ENCODE measurements at regions not wholly inside any gene's neighbourhood (a gene's known extent, or its start where the extent isn't known, plus 50 kb on each side); places are given as distances from the start of the nearest gene placed in this dataset.

DNA sequence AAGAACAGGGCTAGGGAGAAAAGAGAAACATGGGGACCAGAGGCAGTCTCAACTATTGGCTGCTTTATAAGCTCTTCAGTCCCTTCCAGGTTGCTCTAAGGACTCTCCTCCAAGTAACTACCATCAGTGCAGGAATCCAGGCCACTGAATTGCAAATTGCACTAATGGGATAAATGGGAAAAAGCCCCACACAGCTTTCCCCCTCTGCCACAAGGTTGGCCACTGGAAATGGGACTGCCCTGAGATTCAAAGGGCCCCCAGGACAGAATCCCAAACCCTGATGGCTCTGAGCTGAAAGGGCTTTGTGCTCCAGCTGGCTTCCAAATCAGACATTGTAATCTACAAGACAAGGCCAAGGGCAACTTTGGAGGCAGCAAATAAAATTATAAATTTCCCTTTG lies 633.2 kb downstream of the ACTR3B start:
- no peaks in the 10 kb centered on the region for H3K27me3 ChIP-seq (replicated peaks; ENCODE audit: insufficient read depth)
- no peak overlapping the region for H3K4me3 ChIP-seq
- no peaks in the 10 kb centered on the region for H3K9me3 ChIP-seq
- no peak overlapping the region for H3K27ac ChIP-seq
- intact Hi-C loops (cut with DNase I): no loop called here
- no peaks in the 10 kb centered on the region for H3K36me3 ChIP-seq
- no peak for DNase-seq (ENCODE audit: low spot score)
- H3K4me1 ChIP-seq (replicated peaks): no peaks in the 10 kb centered on the region
- TF ChIP-seq POLR2A (IDR thresholded peaks at IDR 0.05) (no peak), POLR2AphosphoS5 (IDR thresholded peaks at IDR 0.05) (no peak)
- TF ChIP-seq, protein P1, sequence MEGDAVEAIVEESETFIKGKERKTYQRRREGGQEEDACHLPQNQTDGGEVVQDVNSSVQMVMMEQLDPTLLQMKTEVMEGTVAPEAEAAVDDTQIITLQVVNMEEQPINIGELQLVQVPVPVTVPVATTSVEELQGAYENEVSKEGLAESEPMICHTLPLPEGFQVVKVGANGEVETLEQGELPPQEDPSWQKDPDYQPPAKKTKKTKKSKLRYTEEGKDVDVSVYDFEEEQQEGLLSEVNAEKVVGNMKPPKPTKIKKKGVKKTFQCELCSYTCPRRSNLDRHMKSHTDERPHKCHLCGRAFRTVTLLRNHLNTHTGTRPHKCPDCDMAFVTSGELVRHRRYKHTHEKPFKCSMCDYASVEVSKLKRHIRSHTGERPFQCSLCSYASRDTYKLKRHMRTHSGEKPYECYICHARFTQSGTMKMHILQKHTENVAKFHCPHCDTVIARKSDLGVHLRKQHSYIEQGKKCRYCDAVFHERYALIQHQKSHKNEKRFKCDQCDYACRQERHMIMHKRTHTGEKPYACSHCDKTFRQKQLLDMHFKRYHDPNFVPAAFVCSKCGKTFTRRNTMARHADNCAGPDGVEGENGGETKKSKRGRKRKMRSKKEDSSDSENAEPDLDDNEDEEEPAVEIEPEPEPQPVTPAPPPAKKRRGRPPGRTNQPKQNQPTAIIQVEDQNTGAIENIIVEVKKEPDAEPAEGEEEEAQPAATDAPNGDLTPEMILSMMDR (IDR thresholded peaks at IDR 0.05): no peak

DNA sequence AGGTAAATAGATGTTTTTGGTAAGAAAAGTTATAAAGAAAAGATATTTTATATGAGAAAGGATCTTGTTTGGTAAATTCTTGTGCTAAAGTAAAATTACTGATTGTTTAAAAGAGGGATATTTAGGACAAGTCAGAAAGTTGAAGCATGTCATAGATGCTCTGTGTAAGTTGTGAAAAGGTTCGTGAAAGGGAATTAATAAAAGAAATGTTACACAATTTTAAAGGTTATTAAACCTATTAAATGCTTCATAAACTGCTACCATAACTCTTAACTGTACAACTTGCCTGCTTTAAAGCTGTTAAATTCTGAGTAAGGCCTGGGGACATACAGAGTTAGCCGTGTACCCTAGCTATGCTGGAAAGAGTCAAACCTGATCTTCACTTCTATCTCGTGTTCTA lies 634.1 kb downstream of the ACTR3B start:
- TF ChIP-seq, protein P1 (IDR thresholded peaks at IDR 0.05): no peak
- TF ChIP-seq POLR2AphosphoS5 (IDR thresholded peaks at IDR 0.05) (no peak), POLR2A (IDR thresholded peaks at IDR 0.05) (no peak)
- H3K4me3 ChIP-seq: no peak overlapping the region
- WGBS: 86% methylated on average over 3 of the region's 3 CpGs
- H3K4me1 ChIP-seq (replicated peaks): no peaks in the 10 kb centered on the region
- H3K36me3 ChIP-seq: no peaks in the 10 kb centered on the region
- H3K27ac ChIP-seq: no peak overlapping the region
- no peaks in the 10 kb centered on the region for H3K9me3 ChIP-seq
- no peak for DNase-seq (ENCODE audit: low spot score)
- H3K27me3 ChIP-seq (replicated peaks; ENCODE audit: insufficient read depth): no peaks in the 10 kb centered on the region
- intact Hi-C loops (cut with DNase I): no loop called here

DNA sequence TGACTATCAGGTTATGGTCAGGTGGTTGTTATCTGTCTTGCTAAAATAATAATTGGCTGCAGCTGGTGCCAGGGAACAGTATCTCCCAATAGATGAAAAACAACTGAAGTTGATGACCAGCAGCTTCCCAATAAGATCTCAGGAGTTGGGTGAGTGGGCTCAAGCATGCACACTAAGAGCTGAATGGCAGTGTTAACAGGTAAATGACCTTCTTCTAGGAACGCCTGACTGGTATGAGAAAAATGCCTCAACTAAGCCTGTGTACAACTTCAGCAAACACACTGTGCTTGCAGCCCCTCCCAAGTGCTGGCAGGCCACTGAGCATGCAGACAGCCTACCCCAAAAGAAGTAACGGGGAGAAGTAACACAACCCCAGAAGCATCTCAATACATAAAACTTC lies 636.9 kb downstream of the ACTR3B start:
- Histone ChIP-seq H3K27ac (no peak overlapping the region), H3K4me3 (no peak overlapping the region), H3K27me3 (replicated peaks; ENCODE audit: insufficient read depth) (no peaks in the 10 kb centered on the region), H3K9me3 (no peaks in the 10 kb centered on the region), H3K36me3 (no peaks in the 10 kb centered on the region), H3K4me1 (replicated peaks) (no peaks in the 10 kb centered on the region)
- 91% methylated on average over 2 of the region's 2 CpGs for WGBS
- intact Hi-C loops (cut with DNase I): no loop called here
- TF ChIP-seq POLR2AphosphoS5 (IDR thresholded peaks at IDR 0.05) (no peak), POLR2A (IDR thresholded peaks at IDR 0.05) (no peak)
- TF ChIP-seq, protein P1 (IDR thresholded peaks at IDR 0.05): no peak
- DNase-seq (ENCODE audit: low spot score): no peak

DNA sequence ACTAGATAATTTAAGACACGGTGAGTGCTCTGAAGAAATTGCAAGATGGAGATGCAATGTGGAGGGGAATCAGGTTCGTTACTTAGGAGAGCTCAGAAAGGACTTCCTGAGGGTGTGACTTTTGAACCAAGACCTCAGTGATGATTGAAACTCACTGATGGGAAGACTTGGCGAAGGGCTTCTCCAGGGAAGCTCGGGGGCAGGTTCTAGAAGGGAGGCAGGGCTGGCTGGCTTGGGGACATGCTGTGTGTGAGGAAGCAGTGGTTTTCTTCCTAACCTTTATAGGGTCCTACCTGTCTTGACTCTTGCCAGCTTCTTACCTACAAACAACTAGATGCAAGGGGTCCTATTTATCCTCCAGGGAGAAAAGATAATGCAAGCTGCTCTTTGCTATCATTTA lies 637.9 kb downstream of the ACTR3B start:
- H3K9me3 ChIP-seq: no peaks in the 10 kb centered on the region
- intact Hi-C loops (cut with DNase I): no loop called here
- H3K27ac ChIP-seq: no peak overlapping the region
- H3K36me3 ChIP-seq: no peaks in the 10 kb centered on the region
- no peaks in the 10 kb centered on the region for H3K27me3 ChIP-seq (replicated peaks; ENCODE audit: insufficient read depth)
- no peak overlapping the region for H3K4me3 ChIP-seq
- DNase-seq (ENCODE audit: low spot score): no peak
- H3K4me1 ChIP-seq (replicated peaks): no peaks in the 10 kb centered on the region
- 78% methylated on average over 4 of the region's 4 CpGs for WGBS
- TF ChIP-seq, protein P1 (IDR thresholded peaks at IDR 0.05): no peak
- TF ChIP-seq POLR2AphosphoS5 (IDR thresholded peaks at IDR 0.05): no peak
- TF ChIP-seq POLR2A (IDR thresholded peaks at IDR 0.05): no peak

DNA sequence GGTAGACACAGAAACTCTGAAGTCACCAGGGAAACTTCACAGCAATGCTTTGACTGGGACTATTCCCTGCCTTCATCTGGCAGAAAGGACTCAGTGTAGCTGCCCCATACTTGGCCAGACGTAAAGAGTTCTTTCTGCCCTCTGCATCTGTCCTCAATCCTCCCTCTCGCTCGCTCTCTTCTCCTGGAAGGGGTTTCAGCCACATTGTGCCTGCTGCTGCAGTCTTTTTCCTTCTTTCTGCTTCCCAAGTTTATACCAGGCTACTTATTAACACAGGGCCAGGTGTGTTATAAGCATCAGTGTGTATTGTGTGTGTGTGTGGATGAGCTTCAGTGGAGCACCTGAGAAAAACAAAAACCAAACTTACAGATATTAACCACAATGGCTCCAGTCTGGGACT lies 638.4 kb downstream of the ACTR3B start:
- intact Hi-C loops (cut with DNase I): no loop called here
- 82% methylated on average over 3 of the region's 3 CpGs for WGBS
- no peak for DNase-seq (ENCODE audit: low spot score)
- Histone ChIP-seq H3K27me3 (replicated peaks; ENCODE audit: insufficient read depth) (no peaks in the 10 kb centered on the region), H3K9me3 (no peaks in the 10 kb centered on the region), H3K27ac (no peak overlapping the region), H3K36me3 (no peaks in the 10 kb centered on the region), H3K4me1 (replicated peaks) (no peaks in the 10 kb centered on the region), H3K4me3 (no peak overlapping the region)
- TF ChIP-seq POLR2AphosphoS5 (IDR thresholded peaks at IDR 0.05) (no peak), POLR2A (IDR thresholded peaks at IDR 0.05) (no peak)
- TF ChIP-seq, protein P1 (IDR thresholded peaks at IDR 0.05): no peak

All from prostate gland (tissue), 2 donors.